GM12878 (cell line): ENCODE measurements at regions not wholly inside any gene's neighbourhood (a gene's known extent, or its start where the extent isn't known, plus 50 kb on each side); places are given as distances from the start of the nearest gene placed in this dataset.

Source experiments
- ATAC-seq: fragments of 200-7000 bp; cut with Tn5 transposase; 3 replicates; pipeline ENCODE4 v1.9.1; 2020; ENCODE audit warnings: mild to moderate bottlenecking, moderate library complexity
- BruUV-seq: library from RNA; stranded (reverse); fragments of 400-500 nt; replicated peaks from 2 replicates; lab custom pipeline; 2021; lab: Mats Ljungman, UMichigan
- CTCF ChIA-PET: fragments of 300-600 bp; sonication (Branson Sonifier 250); formaldehyde crosslinking; extraction: SDS; loops from one replicate; lab custom pipeline; 2021; ENCODE audit warnings: inconsistent platforms; lab: Yijun Ruan, JAX
- POLR2A ChIA-PET: fragments of 350-600 bp; formaldehyde crosslinking; extraction: SDS; loops from one replicate; lab custom pipeline; 2021; ENCODE audit warnings: inconsistent platforms; lab: Charles Lee
- RAD21 ChIA-PET: fragments of 300-600 bp; sonication (Branson Sonifier 250); formaldehyde crosslinking; loops from one replicate; lab custom pipeline; 2023; ENCODE audit warnings: antibody characterized with exemption; ENCODE audit not compliant: unreplicated experiment; lab: Charles Lee
- SMC1A ChIA-PET: fragments of 300-600 bp; sonication (Branson Sonifier 250); formaldehyde crosslinking; loops from one replicate; lab custom pipeline; 2023; ENCODE audit not compliant: unreplicated experiment, uncharacterized antibody; lab: Charles Lee
- DNase-seq: peaks from one replicate; pipeline ENCODE4 v3.0.0-alpha.2; 2011; ENCODE audit warnings: low read depth, low spot score
- FAIRE-seq: peaks from 3 replicates; lab custom pipeline; 2011; peaks lifted over from hg19 to GRCh38; lab: Jason Lieb, UNC
- H2AFZ ChIP-seq: 2 replicates; pipeline ENCODE4 v1.6.0; 2011; ENCODE audit warnings: low read depth, low read length, control low read depth; ENCODE audit not compliant: control insufficient read depth
- H3K27ac ChIP-seq: 2 replicates; pipeline ENCODE4 v1.5.1; 2011; ENCODE audit warnings: control low read depth; ENCODE audit not compliant: control insufficient read depth, insufficient read depth
- H3K27me3 ChIP-seq, 2 experiments: replicated peaks in 1 of 2; 2 replicates each; pipeline versions ENCODE4 v1.6.0 to v1.6.1; 2011; ENCODE audit warnings: low read length in 1 of 2; ENCODE audit not compliant: control insufficient read depth in 2 of 2, insufficient read depth in 2 of 2
- H3K36me3 ChIP-seq, 2 experiments: 2 replicates each; pipeline ENCODE4 v1.5.1; 2011; ENCODE audit warnings: low read length in 1 of 2; ENCODE audit not compliant: control insufficient read depth in 2 of 2, insufficient read depth in 2 of 2
- H3K4me1 ChIP-seq: 2 replicates; pipeline ENCODE4 v1.6.1; 2011; ENCODE audit warnings: mild to moderate bottlenecking, low read length, moderate library complexity, mixed read lengths; ENCODE audit not compliant: control insufficient read depth, insufficient read depth
- H3K4me2 ChIP-seq: 2 replicates; pipeline ENCODE4 v1.6.0; 2011; ENCODE audit warnings: control low read depth; ENCODE audit not compliant: control insufficient read depth, insufficient read depth
- H3K4me3 ChIP-seq: fragments of 200-600 bp; sonication (generic); 2 replicates; pipeline ENCODE4 v1.5.1; 2016
- H3K79me2 ChIP-seq: 2 replicates; pipeline ENCODE4 v1.6.0; 2011; ENCODE audit warnings: low read length; ENCODE audit not compliant: control insufficient read depth, insufficient read depth
- H3K9ac ChIP-seq: 2 replicates; pipeline ENCODE4 v1.8.0; 2011; ENCODE audit warnings: low read length, control low read depth, mixed read lengths; ENCODE audit not compliant: control insufficient read depth, insufficient read depth
- H3K9me3 ChIP-seq: replicated peaks from 3 replicates; pipeline ENCODE4 v1.5.1; 2011; ENCODE audit warnings: mild to moderate bottlenecking, low read length; ENCODE audit not compliant: control insufficient read depth, insufficient read depth
- H4K20me1 ChIP-seq: 2 replicates; pipeline ENCODE4 v1.6.0; 2011; ENCODE audit not compliant: control insufficient read depth, insufficient read depth
- ASH2L ChIP-seq: fragments of 300-600, 200-600 bp; sonication (generic); IDR thresholded peaks from 2 replicates; pipeline ENCODE4 v1.6.1; 2017; ENCODE audit warnings: low read depth, mild to moderate bottlenecking, borderline replicate concordance
- ATF7 ChIP-seq: fragments of 450-650 bp; IDR thresholded peaks from 2 replicates; pipeline ENCODE4 v1.6.1; 2016; ENCODE audit warnings: low read depth, mild to moderate bottlenecking
- CBX5 ChIP-seq: sonication (generic); IDR thresholded peaks from 2 replicates; pipeline ENCODE4 v1.6.1; 2016; ENCODE audit warnings: low read depth, moderate library complexity, mild to moderate bottlenecking, inconsistent platforms
- KAT2A ChIP-seq: conservative IDR thresholded peaks from 2 replicates; pipeline ENCODE4 v1.6.1; 2011; ENCODE audit warnings: low read depth, low read length; ENCODE audit not compliant: control insufficient read depth
- RBBP5 ChIP-seq: fragments of 200-600 bp; sonication (generic); conservative IDR thresholded peaks from 2 replicates; pipeline ENCODE4 v1.6.1; 2016
- ZZZ3 ChIP-seq: IDR thresholded peaks from 2 replicates; pipeline ENCODE4 v1.6.1; 2011; ENCODE audit warnings: low read depth; ENCODE audit not compliant: control insufficient read depth, insufficient read length
- WGBS: methylation state at CpG from one replicate; pipeline ENCODE4 v1.1.6; 2016; ENCODE audit warnings: low lambda C conversion rate; ENCODE audit not compliant: insufficient replicate concordance, insufficient coverage; ENCODE audit errors: missing lambda C conversion rate; 5-methylcytosine and 5-hydroxymethylcytosine counted together
- in situ Hi-C: fragments of 300-500 bp; cut with MboI; formaldehyde crosslinking; loops from 9 replicates; pipeline ENCODE4 v1.14.3; 2018; ENCODE audit warnings: mixed read lengths
- intact Hi-C: fragments of 100-400 bp; cut with micrococcal nuclease; formaldehyde crosslinking; loops from one replicate; pipeline ENCODE4 v1.14.2; 2022; ENCODE audit not compliant: unreplicated experiment
- TF ChIP-seq, protein P1 (sequence below): fragments of 450-650 bp; IDR thresholded peaks from 2 replicates; pipeline ENCODE4 v1.6.1; 2017; ENCODE audit warnings: antibody characterized with exemption, mild to moderate bottlenecking, moderate library complexity
- TF ChIP-seq, protein P2 (sequence below): fragments of 450-650 bp; formaldehyde crosslinking; IDR thresholded peaks from 2 replicates; pipeline ENCODE4 v1.4.0; 2020; ENCODE audit warnings: mild to moderate bottlenecking, moderate library complexity
- TF ChIP-seq, protein P3 (sequence below), 3 experiments: IDR thresholded peaks in 2 of 3; conservative IDR thresholded peaks in 1 of 3; 2 replicates each; pipeline ENCODE4 v1.5.1; 2011; ENCODE audit warnings: low read depth in 3 of 3, low read length in 3 of 3, mild to moderate bottlenecking in 3 of 3, control low read depth in 2 of 3, moderate library complexity in 2 of 3, inconsistent platforms in 1 of 3, mixed read lengths in 1 of 3; ENCODE audit not compliant: control insufficient read depth in 2 of 3, insufficient read depth in 1 of 3; ENCODE audit errors: extremely low read depth in 1 of 3

DNA sequence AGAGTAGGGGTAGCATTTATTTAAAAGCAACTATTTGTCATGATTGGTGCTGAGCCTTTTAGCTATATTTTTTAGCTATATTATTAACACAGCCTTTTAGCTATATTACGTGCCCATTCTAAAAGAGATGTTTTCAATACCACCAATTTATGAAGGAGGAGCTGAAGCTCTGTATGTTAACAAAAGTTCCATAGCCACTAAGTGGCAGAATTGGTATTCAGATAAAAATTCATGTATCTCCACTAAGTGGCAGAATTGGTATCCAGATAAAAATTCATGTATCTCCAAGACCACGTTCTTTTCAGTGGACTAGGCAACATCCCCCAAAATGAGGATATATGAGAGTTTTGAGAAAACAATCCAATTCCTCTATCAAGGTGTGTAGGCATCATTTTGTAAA lies 268.6 kb downstream of the HGF start (continued):
- TF ChIP-seq, protein P1, sequence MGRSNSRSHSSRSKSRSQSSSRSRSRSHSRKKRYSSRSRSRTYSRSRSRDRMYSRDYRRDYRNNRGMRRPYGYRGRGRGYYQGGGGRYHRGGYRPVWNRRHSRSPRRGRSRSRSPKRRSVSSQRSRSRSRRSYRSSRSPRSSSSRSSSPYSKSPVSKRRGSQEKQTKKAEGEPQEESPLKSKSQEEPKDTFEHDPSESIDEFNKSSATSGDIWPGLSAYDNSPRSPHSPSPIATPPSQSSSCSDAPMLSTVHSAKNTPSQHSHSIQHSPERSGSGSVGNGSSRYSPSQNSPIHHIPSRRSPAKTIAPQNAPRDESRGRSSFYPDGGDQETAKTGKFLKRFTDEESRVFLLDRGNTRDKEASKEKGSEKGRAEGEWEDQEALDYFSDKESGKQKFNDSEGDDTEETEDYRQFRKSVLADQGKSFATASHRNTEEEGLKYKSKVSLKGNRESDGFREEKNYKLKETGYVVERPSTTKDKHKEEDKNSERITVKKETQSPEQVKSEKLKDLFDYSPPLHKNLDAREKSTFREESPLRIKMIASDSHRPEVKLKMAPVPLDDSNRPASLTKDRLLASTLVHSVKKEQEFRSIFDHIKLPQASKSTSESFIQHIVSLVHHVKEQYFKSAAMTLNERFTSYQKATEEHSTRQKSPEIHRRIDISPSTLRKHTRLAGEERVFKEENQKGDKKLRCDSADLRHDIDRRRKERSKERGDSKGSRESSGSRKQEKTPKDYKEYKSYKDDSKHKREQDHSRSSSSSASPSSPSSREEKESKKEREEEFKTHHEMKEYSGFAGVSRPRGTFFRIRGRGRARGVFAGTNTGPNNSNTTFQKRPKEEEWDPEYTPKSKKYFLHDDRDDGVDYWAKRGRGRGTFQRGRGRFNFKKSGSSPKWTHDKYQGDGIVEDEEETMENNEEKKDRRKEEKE, result no peak

DNA sequence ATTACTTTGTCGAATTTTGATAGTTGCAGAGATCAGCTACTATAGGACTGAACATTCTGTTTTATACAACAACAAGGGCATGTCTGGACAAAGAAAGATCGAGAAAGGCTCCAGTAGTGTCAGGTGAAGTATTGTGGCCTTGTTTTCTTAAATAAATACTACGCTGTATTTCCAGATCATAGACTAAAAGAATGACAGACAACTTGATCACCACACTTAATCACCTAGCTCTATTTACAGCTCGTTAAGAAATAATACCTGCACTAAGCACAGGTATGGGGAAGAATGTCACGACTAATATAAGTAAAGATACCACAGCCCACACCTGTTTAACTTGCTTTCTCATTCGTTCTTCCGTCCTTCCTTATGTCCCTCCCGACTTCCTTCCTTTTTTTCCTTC lies 269.2 kb downstream of the HGF start:
- RAD21 ChIA-PET, result interaction anchor here (0.6 to 4.8 kb wide), 55 partner anchors 10 to 1228 kb away, joined by 3 to 56 read pairs (median 5); partner anchors contain the start of gene HGF
- H3K4me3 ChIP-seq, result no peak overlapping the region
- FAIRE-seq (no peak), ATAC-seq (peak; percentile 17; the same call in 1 of the 3 replicates), DNase-seq (no peak)
- no peak overlapping the region for H3K4me2 ChIP-seq
- in situ Hi-C loops (loop anchor here (5.0 to 25.0 kb wide), 3 partner anchors 212 to 517 kb away; no protein-coding TSS in a partner anchor), intact Hi-C loops (loop anchor here (2.0 kb wide), 2 partner anchors 270 to 372 kb away; partner anchors contain the start of gene HGF)
- WGBS, result 24% methylated on average over 8 of the region's 8 CpGs
- no peaks in the 10 kb centered on the region for H3K79me2 ChIP-seq
- no peaks in the 10 kb centered on the region for H3K36me3 ChIP-seq
- H3K9ac ChIP-seq, result no peak overlapping the region
- no peak overlapping the region for H3K27ac ChIP-seq
- POLR2A ChIA-PET, result interaction anchor here (0.6 kb wide), 1 partner anchor 542 kb away, joined by 3 read pairs; no protein-coding TSS in a partner anchor
- no peak overlapping the region for H2AFZ ChIP-seq
- H3K4me1 ChIP-seq, result no peaks in the 10 kb centered on the region
- no peaks in the 10 kb centered on the region for H3K9me3 ChIP-seq
- no TSS peak for BruUV-seq
- H3K27me3 ChIP-seq, result no peaks in the 10 kb centered on the region; a peak in 1 of 4 replicates
- H4K20me1 ChIP-seq, result no peaks in the 10 kb centered on the region
- SMC1A ChIA-PET, result interaction anchor here (0.6 to 5.8 kb wide), 32 partner anchors 9 to 1240 kb away, joined by 3 to 89 read pairs (median 5); partner anchors contain the start of gene HGF
- CTCF ChIA-PET, result interaction anchor here (0.6 to 5.7 kb wide), 60 partner anchors 9 to 1317 kb away, joined by 3 to 96 read pairs (median 4); partner anchors contain the start of gene HGF
- TF ChIP-seq, protein P2, sequence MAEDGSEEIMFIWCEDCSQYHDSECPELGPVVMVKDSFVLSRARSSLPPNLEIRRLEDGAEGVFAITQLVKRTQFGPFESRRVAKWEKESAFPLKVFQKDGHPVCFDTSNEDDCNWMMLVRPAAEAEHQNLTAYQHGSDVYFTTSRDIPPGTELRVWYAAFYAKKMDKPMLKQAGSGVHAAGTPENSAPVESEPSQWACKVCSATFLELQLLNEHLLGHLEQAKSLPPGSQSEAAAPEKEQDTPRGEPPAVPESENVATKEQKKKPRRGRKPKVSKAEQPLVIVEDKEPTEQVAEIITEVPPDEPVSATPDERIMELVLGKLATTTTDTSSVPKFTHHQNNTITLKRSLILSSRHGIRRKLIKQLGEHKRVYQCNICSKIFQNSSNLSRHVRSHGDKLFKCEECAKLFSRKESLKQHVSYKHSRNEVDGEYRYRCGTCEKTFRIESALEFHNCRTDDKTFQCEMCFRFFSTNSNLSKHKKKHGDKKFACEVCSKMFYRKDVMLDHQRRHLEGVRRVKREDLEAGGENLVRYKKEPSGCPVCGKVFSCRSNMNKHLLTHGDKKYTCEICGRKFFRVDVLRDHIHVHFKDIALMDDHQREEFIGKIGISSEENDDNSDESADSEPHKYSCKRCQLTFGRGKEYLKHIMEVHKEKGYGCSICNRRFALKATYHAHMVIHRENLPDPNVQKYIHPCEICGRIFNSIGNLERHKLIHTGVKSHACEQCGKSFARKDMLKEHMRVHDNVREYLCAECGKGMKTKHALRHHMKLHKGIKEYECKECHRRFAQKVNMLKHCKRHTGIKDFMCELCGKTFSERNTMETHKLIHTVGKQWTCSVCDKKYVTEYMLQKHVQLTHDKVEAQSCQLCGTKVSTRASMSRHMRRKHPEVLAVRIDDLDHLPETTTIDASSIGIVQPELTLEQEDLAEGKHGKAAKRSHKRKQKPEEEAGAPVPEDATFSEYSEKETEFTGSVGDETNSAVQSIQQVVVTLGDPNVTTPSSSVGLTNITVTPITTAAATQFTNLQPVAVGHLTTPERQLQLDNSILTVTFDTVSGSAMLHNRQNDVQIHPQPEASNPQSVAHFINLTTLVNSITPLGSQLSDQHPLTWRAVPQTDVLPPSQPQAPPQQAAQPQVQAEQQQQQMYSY (CRISPR knock-in tag), result no peak
- no peak for TF ChIP-seq CBX5
- TF ChIP-seq ATF7, result no peak
- TF ChIP-seq ASH2L, result no peak
- no peak for TF ChIP-seq RBBP5
- no peak for TF ChIP-seq ZZZ3
- TF ChIP-seq, protein P3, sequence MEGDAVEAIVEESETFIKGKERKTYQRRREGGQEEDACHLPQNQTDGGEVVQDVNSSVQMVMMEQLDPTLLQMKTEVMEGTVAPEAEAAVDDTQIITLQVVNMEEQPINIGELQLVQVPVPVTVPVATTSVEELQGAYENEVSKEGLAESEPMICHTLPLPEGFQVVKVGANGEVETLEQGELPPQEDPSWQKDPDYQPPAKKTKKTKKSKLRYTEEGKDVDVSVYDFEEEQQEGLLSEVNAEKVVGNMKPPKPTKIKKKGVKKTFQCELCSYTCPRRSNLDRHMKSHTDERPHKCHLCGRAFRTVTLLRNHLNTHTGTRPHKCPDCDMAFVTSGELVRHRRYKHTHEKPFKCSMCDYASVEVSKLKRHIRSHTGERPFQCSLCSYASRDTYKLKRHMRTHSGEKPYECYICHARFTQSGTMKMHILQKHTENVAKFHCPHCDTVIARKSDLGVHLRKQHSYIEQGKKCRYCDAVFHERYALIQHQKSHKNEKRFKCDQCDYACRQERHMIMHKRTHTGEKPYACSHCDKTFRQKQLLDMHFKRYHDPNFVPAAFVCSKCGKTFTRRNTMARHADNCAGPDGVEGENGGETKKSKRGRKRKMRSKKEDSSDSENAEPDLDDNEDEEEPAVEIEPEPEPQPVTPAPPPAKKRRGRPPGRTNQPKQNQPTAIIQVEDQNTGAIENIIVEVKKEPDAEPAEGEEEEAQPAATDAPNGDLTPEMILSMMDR (IDR thresholded peaks at IDR 0.05 in 2 of 3, conservative IDR thresholded peaks at IDR 0.05 in 1 of 3; ENCODE audit: control insufficient read depth in 2 of 3, extremely low read depth in 1 of 3, insufficient read depth in 1 of 3, low read depth in 3 of 3, low read length in 3 of 3), result no peak
- no peak for TF ChIP-seq KAT2A
- TF ChIP-seq, protein P1, result no peak
